UCSD-AML1 (cell line): ENCODE measurements at regions not wholly inside any gene's neighbourhood (a gene's known extent, or its start where the extent isn't known, plus 50 kb on each side); places are given as distances from the start of the nearest gene placed in this dataset.
"Not testable (repeated sequence)": the region's sequence is repeated elsewhere in the genome, so short reads cannot be mapped to it uniquely, and the experiment has no call there.

Experiments used
- DNase-seq: peaks from one replicate; lab custom pipeline; 2025; ENCODE audit not compliant: unreplicated experiment; lab: John Stamatoyannopoulos, UW

DNA sequence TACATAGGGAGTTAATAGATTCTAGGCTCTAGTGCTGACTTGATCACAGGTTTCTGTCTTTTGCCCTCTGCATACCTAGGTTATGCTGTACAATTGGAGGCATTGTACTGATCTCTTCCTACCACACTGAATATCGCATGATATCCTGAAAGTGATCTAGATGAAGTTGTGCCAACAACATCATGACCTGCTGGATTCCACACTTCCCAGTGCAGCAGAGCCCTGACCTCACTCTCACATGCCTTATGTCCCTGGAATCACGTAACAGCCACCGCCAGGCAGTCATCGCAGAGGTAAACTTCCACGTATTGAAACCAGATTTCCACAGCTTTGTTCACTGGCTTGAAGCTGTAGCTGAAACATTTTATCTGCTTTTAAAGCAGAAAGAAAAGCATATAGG lies 214.0 kb downstream of the ANKRD30B start:
- no peak for DNase-seq

GRCh38 chr18:14962626-14963025 lies 214.7 kb downstream of the ANKRD30B start:
- no peak for DNase-seq

- DNase-seq: no peak
Observed at GRCh38 chr18:14963246-14963645, 215.3 kb downstream of the ANKRD30B start.

- no peak for DNase-seq
Observed at GRCh38 chr18:14964002-14964401, 216.0 kb downstream of the ANKRD30B start.

GRCh38 chr18:14964406-14964805 lies 216.4 kb downstream of the ANKRD30B start:
- DNase-seq: no peak

DNA sequence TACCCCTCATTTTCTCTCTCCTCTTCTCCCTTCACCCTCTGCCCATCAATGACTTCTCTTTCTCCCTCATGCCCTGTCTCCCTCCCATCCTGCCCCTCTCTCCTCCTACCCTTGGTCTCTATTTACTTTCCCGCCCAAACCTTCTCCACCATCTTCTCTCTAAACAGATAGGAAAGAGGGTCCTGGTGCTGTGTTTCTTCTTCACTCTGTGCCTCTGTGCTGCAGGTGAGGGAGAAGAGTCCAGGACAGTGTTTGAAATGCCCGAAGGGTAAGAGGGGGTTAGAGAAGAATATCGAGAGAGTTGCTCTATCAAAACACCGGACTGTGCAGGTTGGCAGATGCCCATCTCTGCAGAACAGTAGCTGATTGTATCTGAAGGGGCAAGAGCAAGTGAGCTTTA lies 217.0 kb downstream of the ANKRD30B start:
- DNase-seq: not testable (repeated sequence)

GRCh38 chr18:14965553-14965952 lies 217.6 kb downstream of the ANKRD30B start:
- no peak for DNase-seq

GRCh38 chr18:14967246-14967645 lies 219.3 kb downstream of the ANKRD30B start:
- not testable (repeated sequence) for DNase-seq

DNA sequence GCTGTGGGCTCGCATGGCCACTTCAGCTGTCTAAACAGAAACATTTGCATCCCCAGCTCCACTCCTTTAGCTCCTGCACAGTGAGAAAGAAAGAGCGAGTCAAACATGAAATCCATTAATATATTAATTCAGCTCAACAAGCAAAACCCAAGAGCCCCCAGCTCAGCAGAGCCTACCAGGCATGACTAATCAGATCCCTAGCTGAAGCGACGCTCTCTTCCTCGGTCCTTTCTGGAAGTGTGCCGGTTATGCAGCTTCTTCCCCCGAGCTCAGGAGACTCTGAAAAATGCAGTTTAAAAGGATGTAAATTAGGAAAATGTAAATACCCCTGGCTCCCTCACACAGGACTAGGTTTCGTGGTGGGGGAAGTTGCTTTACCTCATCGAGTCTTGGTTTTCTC lies 221.5 kb downstream of the ANKRD30B start:
- no peak for DNase-seq

DNA sequence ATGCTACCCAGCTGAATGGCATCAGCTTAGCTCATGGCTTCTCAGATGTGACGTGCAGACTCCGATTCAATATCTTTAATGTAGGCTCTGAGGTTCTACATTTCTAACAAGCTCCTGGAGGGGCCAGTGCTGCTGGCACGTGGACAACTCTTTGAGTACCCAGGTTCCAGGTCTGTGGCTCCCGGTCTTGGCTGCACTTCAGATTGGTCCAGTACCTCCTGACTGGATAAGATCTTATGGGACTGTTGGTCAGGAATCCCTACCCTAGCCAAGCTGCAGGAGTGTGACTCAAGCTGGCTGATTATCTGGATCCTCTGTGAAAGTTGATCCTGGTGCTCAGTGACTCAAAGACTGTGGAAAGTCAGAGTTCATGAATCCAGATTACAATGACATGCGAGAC lies 222.1 kb downstream of the ANKRD30B start:
- no peak for DNase-seq

DNA sequence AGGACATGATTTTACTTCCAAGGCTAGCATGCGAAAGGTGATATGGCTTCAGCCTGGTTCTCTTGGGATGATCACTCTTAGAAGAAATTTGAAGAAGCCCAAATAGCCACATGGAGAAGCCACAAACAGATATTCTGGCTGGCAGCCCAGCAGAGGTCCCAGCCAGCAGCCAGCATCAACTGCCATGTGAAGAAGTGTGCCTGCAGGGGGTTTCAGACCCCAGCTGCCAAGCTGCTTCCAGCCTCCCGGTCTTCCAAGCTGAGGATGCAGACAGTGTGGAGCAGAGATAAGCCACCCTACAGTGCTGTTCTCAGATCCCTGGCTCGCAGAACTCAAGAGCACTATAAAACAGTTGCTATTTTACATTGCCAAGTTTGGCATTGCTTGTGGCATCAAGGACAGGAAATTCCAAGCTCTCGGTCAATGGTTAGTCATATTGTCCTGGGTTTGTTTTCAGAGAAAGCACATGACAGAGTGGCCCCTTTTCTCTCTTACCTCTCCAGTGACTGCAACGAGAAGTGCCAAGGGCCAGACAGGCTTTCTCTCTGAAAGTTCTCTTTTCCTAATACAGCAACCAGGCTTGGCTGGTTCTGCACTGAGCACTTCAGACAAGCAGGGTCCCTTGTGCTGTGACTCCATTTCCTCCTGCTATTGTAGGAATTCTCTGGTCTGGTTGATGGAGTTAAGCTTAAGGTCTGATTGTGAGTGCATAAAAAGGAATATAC lies 223.7 kb downstream of the ANKRD30B start:
- no peak for DNase-seq

GRCh38 chr18:14973421-14973820 lies 225.4 kb downstream of the ANKRD30B start:
- DNase-seq: not testable (repeated sequence)

DNA sequence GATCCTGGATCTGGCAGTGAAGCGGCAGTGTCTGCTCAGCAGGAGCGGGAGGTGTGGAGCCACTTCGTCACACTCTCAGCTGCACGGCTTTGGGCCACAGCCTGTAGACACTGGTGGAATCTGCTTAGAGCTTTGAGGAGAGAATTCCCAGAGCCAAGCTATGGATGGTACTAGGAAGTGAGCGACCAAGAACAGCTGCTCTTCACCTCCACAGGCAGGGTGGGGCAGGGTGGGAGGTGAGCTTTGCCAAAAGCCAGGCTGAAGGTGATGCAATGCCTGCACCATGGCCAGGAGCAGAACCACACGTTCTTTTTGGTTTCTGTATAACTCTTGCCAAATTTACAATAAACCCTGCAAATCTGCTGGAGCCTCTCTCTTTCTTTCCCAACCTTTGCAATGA lies 226.1 kb downstream of the ANKRD30B start:
- DNase-seq: no peak

DNA sequence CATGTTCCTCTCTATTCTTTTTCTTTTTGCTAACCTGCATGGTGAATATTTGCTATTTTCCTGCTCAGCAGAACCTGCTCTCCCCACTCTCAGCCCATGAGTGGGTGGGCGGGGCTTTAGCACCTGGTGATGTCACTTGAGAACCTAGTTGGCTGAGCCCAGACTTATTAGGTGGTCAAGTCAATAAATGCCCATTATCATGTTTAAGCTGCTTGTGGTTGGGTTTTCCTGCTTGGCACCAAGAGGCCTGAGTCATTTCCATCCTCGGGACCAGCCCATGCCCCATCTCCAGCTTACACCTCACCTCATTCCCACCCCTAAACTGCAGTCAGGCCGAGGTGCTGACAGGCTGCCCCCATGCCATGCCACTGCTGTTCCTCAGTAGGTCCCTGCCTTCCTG lies 226.6 kb downstream of the ANKRD30B start:
- no peak for DNase-seq

- DNase-seq: no peak
Observed at GRCh38 chr18:14975431-14975830, 227.5 kb downstream of the ANKRD30B start.

- no peak for DNase-seq
Observed at GRCh38 chr18:14976736-14977430, 228.9 kb downstream of the ANKRD30B start.

- DNase-seq: no peak
Observed at GRCh38 chr18:14978191-14978590, 230.2 kb downstream of the ANKRD30B start.

DNA sequence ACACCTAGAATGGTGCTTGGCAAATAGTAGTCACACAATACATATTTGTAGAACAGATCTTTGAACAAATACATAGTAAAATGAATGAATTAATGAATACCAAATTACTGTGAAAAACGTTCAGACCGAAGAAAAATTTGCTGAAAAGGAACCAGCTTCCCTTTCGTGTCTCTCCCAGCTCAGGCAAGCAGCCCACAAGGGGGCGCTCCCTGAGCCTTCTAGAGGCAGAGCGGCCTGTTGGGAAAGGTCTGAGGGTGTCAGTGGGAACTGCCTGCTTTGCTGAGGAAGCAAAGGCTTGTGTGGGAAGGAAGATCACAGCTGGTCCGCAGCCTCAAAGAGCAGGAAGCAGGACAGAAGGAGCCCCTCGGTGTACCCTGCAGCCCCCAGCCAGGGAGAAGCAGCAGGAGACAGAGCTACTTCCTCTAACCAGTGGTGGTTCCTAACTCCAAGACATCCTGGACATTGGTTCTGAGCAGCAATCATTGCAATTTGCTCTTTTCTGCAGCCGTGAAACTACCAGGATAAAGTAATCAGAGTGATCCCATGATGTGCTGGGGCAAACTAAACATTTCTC lies 231.1 kb downstream of the ANKRD30B start:
- DNase-seq: peak; percentile 46

DNA sequence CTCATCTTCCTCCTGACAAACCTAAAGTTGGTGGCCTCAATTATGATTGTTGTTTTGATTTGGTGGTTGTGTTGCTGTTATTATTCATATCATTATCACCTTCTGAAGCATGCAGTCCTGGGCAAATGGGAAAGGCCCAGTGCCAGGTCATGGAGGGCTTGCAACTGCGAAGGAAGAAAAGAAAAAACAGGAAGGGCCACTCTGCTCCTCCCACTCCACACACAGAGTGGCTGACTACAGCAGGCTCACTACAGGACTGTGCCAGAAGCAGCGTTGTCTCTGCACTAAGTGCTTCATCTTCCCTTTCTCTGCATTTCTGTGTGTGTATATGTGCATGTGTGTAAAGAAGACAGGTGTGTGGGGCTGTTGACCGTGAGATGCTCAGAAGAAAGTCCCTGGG lies 231.9 kb downstream of the ANKRD30B start:
- no peak for DNase-seq

- not testable (repeated sequence) for DNase-seq
Observed at GRCh38 chr18:14984531-14984930, 236.6 kb downstream of the ANKRD30B start.

- not testable (repeated sequence) for DNase-seq
Observed at GRCh38 chr18:14985291-14986013, 237.5 kb downstream of the ANKRD30B start.

DNA sequence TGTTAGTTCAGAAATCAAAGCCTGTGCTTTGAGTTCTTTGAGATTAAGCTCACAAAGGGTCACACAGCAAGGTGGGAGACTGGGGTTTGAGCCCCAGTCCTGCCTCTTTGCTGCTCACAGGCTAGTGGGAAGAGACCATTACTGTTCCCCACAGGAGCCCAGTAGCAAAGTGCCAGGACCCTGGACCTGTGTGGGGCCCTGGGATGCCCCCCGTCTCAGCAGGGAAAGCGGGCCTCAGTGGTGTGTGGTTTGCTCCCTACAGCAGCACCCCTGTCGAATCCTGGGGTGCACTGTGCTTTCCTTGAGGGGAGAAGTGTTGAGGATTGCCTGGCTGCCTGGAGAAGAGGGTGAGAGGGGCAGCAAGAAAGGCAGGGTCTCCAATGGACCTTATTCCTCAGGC lies 239.4 kb downstream of the ANKRD30B start:
- DNase-seq: not testable (repeated sequence)
